Stimulated activated CD8-positive, alpha-beta memory T cell treated with anti-CD3 and anti-CD28 coated beads, Interleukin-7, amount 100 ng/mL, for 48 hours (primary cell): ENCODE measurements at regions not wholly inside any gene's neighbourhood (a gene's known extent, or its start where the extent isn't known, plus 50 kb on each side); places are given as distances from the start of the nearest gene placed in this dataset.
"Not testable (repeated sequence)": the region's sequence is repeated elsewhere in the genome, so short reads cannot be mapped to it uniquely, and the experiment has no call there.

Experiments
- DNase-seq, 2 donors: peaks; one replicate each; pipeline ENCODE4 v3.0.0-alpha.2; 2020; ENCODE audit warnings: low read depth in 1 of 2; ENCODE audit errors: extremely low read depth in 1 of 2

DNA sequence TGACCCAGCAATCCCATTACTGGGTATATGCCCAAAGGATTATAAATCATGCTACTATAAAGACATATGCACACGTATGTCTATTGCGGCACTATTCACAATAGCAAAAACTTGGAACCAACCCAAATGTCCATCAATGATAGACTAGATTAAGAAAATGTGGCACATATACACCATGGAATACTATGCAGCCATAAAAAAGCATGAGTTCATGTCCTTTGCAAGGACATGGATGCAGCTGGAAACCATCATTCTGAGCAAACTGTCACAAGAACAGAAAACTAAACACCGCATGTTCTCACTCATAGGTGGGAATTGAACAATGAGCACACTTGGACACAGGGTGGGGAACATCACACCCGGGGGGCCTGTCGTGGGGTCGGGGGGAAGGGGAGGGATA, 80.1 kb upstream of the TMEM170B start:
- not testable (repeated sequence) for DNase-seq

DNA sequence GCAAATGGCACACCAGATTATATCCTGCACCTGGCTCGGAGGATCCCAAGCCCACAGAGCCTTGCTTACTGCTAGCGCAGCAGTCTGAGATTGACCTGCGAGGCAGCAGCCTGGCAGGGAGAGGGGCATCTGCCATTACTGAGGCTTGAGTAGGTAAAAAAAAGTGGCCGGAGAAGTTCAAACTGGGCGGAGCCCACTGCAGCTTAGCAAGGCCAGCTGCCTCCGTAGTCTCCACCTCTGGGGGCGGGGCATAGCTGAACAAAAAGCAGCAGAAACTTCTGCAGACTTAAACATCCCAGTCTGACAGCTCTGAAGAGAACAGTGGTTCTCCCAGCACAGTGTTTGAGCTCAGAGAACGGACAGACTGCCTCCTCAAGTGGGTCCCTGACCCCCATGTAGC, 85.4 kb upstream of the TMEM170B start:
- not testable (repeated sequence) for DNase-seq

DNA sequence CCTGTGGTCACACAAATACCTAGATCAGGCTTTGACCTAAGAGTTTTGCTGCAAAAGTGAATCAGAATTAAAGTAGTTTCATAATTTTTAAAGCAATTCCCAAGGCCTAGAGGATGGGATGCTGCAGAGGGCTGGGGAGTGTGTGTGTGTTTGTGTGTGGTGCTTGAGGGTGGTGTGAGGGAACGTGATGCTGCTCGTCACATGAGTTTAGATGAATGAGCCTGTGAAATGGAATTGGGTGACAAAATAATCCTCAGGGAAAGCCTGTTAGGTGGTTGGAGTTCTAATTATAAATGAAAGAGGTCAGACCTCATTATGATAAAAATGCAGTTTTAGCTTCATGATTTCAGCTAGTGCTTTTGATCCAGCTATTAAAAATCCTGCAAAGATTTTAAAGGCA, 87.5 kb upstream of the TMEM170B start:
- no peak for DNase-seq

DNA sequence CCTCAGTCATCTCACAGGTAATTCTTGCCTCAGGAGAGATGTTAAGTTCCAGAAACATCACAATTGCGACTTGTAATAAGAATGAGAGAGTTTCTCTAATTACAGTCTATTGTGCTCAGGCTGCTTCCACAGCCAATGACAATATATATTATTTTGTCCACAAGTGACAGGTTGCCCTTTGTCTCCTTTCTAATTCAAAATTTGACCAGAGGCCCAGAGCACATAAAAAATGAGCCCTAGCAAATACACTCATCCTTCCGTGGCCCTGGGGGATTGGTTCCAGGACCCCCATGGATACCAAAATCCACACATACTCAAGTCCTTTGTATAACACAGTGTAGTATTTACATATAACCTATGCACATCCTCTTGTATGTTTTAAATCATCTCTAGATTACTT, 88.1 kb upstream of the TMEM170B start:
- DNase-seq: no peak

DNA sequence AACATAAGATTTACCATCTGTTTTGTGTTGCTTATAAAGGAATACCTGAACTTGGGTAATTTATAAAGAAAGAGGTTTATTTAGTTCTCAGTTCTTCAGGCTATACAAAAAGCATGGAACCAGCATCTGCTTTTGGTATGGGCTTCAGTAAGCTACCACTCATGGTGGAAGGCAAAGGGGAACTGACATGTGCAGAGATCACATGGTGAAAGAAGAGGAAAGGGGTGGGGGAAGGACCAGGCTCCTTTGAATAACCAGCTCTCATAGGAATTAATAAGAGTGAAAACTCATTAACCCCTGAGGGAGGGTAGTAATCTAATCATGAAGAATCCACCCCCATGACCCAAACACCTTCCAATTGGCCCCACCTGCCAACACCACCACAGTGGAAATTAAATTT, 89.5 kb upstream of the TMEM170B start:
- DNase-seq: no peak

DNA sequence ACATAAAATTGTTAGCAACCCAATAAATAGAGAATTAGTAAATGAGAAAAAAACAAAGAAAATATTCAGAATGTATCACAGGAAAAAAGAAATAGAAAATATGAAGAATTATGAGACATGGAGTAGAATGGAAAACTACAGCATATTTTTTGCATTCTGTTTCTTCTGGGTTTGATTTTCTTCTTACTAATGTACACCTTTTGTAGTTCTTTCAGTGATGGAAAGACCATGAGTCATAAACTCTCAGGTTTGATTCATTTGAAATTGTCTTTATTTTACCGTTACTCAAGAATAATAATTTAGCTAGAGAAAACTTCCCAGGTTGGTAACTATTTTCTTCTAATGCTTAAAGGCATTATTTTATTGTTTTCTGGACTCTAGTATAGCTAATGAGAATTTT, 90.3 kb upstream of the TMEM170B start:
- no peak for DNase-seq

DNA sequence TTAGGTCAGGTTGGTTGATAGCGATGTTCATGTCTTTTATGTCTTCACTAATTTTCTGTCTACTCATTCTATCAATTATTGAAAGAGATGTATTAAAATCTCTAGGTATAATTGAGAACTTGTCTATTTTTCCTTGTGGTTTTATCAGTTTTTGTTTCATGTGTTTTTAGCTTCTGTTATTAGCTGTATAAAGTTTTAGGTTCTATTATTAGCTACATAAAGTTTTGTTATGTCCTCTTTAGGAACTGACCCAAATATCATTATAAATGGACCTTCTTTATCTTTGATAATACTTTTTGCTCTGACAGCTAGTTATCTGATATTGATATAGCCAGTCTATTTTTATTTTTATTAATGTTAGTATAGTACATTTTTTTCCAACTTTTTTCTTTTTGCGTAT, 92.4 kb upstream of the TMEM170B start:
- DNase-seq: no peak

DNA sequence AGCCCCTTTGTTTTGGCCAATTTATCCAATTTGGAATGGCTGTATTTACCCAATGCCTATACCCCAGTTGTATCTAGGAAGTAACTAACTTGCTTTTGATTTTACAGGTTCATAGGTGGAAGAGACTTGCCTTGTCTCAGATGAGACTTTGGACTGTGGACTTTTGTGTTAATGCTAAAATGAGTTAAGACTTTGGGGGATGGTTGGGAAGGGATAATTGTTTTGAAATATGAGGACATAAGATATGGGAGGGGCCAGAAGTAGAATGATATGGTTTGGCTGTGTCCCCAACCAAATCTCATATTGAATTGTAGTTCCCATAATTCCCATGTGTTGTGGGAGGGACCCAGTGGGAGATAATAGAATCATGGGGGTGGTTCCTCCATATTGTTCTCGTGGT, 94.4 kb upstream of the TMEM170B start:
- DNase-seq: not testable (repeated sequence)

DNA sequence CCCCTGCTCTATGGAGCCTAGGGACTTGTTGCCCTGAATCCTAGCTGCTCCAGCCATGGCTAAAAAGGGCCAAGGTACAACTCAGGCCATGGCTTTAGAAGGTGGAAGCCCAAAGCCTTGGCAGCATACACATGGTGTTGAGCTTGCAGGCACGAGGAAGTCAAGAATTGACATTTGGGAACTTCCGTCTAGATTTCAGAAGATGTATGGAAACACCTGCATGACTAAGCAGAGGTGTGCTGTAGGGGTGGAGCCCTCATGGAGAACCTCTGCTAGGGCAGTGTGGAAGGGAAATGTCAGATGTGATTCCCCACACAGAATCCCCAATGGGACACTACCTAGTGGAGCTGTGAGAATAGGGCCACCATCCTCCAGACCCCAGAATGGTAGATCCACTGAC, 95.1 kb upstream of the TMEM170B start:
- no peak for DNase-seq

DNA sequence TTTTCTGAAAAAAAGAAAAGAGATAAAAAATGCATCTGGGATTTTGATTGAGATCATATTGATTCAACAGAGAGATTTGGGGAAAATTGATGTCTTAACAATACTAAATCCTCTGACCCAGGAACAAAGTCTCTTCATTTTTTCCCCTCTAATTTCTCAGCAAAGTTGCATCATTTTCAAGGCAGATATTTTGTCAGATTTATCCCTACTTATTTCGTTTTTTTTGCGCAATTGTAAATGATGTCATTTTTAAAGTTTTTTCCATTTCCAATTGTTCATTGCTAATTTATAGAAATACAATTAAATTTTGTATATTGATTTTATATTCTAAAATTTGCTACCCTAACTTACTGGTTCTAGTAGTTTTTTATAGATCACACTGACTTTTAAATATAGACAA, 97.7 kb upstream of the TMEM170B start:
- no peak for DNase-seq

DNA sequence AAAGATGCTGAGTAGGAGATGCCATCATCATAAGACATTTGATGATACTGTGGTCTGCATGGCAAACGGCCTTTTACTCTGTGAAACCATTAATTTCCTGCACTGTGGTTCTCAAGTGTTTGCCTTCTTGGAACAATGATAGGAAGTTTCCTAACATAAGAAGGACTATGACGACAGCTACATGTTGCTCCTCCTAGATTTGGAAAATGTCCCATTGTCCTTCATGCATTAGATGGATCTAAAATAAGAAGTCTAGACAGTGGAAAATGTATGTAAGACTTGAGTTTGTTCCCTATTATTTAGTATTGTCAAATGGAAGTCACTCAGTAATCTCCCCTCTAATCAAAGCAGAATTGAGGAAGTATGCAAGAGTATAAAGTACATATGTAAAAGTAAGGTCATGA, 98.5 kb upstream of the TMEM170B start:
- no peak for DNase-seq

DNA sequence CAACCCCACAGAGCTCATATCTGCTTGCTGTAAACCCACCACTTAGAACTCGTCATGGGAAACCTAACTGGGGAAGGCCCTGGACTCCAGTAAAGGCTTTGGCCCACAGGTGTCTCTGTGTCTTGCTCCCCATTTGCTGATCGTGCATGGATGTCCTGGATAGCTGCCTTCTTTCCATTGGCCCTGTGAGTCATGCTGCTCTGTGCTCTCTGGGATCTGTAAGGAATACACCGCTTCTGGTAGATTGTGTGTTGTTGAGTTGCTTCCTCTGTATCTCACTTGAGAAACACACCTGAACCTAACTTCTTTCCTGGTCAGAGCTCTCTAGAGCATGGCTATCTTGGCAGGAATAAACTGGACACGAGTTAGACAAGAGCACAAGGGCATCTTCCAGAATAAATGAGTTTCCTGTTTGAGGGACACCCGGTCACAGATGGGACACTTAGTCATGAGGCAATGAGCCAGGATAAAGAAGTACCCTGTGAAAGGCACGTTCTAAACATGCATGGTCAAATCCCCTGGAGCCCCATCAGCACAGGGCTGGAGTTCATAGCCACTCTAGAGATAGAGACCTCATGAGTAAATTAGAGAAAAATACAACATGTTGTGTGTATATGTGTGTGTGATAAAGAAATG, 99.6 kb upstream of the TMEM170B start:
- no peak for DNase-seq

DNA sequence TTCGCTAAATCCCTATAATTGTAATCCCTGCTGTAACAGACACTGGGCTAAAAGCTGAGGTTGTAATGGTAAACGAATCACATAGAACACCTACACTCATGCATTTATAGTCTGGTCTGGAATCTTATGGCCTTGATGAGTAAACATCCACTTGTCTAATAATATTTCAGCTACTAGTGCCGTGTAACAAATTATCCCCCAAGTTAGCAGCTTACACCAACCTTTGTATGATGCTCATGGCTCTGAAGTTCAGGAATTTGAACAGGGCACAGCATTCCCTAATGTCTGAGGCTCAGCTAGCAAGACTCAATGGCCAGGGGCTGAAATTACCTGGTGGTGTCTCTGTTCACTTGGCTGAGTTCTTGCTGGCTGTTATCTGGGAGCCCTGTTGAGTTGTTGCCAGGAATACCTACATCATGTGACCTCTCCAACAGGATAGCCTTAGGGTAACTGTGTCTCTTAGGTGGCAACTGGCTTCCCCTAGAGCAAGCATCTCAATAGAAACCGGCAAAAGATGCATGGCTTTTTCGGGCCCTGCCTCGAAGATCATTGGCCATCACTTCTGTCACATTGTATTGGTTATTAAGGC, 100.9 kb upstream of the TMEM170B start:
- DNase-seq: no peak

DNA sequence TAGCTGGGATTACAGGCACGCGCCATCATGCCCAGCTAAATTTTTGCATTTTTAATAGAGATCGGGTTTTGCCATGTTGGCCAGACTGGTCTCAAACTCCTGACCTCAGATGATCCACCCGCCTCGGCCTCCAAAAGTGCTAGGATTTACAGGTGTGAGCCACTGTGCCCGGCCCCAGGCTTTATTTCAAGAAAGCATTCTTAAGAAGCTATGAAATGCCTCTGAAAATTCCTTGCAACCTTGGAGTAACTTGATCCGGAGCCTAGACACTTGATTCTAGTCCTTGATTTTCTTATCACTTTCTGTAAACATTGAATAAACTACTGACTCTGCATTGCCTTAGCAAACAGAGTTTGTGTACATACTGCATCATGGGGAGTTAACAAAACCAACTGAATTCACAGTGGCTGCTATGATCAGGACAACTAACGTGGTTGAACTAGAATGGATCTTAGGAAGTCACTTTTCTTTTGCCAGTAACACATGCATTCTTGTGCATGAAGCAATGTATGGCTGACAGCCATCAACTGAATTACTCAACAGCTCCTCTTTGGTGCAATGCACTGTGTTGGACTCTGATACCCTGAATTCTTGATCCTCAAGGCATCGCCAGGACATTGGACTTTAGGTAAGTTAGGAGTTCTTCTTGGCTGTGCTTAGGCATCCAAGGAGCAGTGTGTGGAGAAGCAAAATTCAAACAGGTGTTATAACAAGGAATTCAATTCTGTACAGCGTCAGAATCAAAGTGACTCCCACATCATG, 102.8 kb upstream of the TMEM170B start:
- no peak for DNase-seq

DNA sequence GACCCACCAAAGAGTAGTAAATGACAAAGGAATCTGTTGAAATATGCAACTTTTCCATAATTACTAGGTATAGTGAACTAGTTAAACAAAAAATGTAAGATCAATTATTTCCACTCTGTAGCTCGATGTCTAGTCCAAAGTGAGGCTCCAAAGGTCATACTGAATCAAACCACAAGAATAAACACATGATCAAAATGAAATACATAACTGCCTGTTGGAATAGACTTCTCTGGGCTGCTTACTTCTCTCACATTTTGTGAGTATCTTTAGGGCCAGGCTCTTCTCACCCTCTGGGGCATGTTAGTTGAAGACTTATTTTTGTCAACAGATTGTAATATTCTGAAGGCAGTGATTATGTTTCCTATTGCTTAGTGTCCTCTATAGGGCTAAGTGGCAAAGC, 103.7 kb upstream of the TMEM170B start:
- DNase-seq: no peak

DNA sequence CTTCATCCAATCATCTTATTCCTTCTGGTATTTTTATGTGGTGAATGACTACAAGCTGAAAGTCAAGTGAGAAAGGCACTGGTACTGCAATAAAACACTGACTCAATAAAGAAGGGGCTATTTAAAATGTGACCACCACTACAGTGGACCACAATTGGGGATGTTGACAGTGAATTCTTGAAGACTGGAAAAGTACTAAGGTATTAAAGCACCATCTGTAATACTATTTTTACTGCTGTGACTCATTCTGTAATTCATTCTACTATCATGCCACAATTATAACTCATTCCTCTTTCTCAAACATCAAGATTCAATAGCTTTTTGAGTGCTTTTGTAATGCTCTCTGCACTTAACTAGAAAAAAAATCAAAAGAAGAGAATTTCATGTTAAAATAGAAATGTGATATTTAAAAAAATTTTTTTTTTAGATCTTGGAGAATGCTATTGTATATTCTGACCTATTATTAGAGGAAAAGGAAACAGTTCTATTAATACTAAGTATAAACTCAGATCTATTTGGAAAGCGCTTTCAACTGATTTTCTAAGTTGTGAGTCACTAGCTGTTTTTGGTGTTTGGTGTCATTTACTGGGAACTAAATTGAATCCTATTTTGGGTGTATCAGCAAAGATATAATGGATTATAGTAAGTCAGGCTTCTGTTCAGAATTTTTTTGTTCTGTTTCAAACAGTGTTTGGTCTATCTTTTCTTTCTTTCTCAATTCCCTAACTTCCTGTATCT, 104.7 kb upstream of the TMEM170B start:
- no peak for DNase-seq

DNA sequence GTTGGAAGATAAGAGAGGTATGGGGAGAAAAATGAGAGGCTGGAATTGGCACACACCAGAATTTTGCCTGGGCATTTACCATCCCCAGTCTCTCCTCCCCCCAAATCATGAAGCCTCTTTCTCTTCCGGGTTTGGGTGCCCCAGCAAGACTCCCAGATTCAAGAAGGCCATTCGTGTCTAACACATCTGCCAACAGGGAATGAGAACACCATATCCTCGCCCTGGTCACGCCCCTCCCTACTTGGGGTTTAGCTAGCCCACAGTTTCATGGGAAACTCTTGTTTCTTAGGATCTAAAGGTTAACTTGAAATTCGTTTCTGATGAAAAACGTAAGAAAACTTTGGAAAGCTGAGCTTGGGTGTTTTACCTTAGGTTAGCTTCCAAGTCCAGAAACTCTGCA, 105.5 kb upstream of the TMEM170B start:
- no peak for DNase-seq

DNA sequence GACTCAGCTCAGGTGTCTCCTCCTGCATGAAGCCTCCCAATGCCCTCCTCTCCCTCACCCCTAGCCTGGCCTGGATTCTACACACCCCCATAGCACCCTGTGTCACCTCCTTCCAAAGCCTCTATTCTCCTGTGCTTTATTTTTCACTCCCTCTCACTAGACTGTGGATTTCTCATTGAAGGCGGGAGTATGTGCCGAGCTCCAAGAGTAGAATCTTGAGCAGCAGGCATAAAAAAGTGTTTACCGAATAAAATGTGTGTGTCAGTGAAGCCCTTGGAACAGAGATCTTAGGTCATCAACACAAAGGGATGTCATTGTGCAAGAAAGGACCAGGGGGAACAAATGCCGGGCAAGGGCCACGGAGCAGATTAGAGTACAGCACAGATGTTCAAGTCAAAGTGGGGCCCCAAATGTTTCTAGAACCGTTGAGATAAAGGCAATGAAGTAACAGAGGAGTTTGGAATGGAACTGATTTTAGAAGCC, 106.1 kb upstream of the TMEM170B start:
- DNase-seq: no peak

DNA sequence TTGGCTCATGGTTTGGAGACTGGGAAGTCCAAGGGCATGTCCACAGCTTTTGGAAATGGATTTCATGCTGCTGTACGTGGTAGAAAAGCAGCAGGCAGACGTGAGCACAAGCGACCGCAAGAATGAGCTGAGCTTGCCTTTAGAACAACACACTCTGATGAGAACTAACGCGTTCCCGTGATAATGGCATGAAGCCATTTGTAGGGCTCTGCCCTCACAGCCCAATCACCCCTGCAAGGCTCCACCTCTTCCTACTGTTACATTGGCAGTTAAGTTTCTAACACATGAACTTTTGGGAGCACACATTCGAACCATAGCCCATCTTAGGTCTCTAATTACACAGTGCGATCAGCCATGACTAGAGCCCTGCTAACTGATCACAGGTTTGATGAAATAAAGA, 107.5 kb upstream of the TMEM170B start:
- DNase-seq: no peak

DNA sequence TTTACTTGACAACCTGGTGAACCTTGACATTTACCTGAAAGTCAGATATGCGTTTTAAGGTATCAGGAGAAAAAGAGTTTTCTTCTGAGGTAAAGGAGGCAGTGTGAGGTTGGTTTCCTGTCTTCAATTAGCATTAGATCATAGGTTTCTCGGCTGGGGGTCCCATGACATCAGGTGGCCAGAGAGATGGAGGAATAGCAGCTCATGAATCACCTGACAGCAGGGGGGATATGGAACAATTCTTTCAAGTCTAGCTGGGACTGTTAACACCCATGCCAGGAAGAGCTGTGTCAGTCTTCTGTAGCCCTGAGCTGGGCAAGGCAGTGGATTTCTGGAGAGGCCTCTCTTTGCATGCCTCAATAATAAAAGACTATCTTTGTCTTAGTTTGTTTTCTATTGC, 108.0 kb upstream of the TMEM170B start:
- DNase-seq: no peak

DNA sequence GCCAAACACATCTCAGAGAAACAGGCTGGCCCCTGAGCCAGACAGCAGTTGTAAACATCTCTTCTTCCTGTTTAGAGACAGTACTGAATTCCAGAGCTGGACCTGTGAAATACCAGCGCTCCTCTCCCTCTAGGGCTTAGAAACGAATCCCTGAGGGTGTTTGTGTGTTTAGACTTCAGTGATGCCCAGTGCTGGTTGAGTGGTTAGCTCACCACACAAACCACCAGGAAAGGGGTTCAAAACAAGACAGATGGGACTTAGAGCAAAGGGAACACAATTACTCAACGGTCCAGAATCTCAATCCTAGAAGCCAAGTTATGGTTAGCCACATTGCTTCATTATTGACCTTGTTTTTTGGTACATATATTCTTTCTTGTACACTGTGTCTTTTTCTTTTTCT, 108.7 kb upstream of the TMEM170B start:
- DNase-seq: no peak

DNA sequence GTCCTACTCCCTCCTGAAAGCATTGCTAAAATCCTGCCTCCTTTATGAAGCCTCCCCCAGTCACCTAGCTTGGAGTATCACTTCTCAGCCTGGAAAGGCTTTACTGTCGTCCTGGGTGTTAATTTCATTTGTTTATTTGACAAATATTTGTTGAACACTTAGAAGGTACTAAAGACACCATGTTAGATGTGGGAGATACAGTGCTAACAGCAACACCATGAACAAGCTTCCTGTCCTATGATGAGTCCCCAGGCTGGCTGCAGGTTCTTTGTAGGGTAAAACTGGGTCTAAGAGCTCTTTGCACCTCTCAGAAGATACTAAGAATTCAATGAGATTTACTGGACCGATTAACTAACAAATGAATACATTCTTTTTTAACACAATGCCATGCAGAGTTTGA, 109.2 kb upstream of the TMEM170B start:
- no peak for DNase-seq
